Cardiac muscle cell (in vitro differentiated cells and primary cell): ENCODE measurements at regions not wholly inside any gene's neighbourhood (a gene's known extent, or its start where the extent isn't known, plus 50 kb on each side); places are given as distances from the start of the nearest gene placed in this dataset.
A peak's percentile ranks its signal among the peaks of the same experiment; 100 is the strongest.

ENCODE experiments used
- DNase-seq, 2 donors: peaks; one replicate each; pipeline versions ENCODE4 v3.0.0 to v3.0.0-alpha.2; 2010 to 2017; ENCODE audit warnings: low read depth in 1 of 2, low spot score in 1 of 2
- H3K27ac ChIP-seq: fragments of 200-600 bp; sonication (generic); 2 replicates; pipeline ENCODE4 v1.5.1; 2016
- H3K27me3 ChIP-seq: fragments of 200-600 bp; sonication (generic); 2 replicates; pipeline ENCODE4 v1.6.0; 2016; ENCODE audit warnings: control low read depth
- H3K36me3 ChIP-seq: fragments of 200-600 bp; sonication (generic); 2 replicates; pipeline ENCODE4 v1.5.1; 2016; ENCODE audit warnings: control low read depth
- H3K4me1 ChIP-seq: fragments of 200-600 bp; sonication (generic); 2 replicates; pipeline ENCODE4 v1.8.1; 2017; ENCODE audit warnings: low read depth, mild to moderate bottlenecking, mixed run types
- H3K4me3 ChIP-seq: fragments of 200-600 bp; sonication (generic); 2 replicates; pipeline ENCODE4 v1.5.1; 2016; ENCODE audit warnings: mild to moderate bottlenecking
- H3K9me3 ChIP-seq: fragments of 200-600 bp; sonication (generic); 2 replicates; pipeline ENCODE4 v1.5.1; 2017; ENCODE audit warnings: low read depth, mild to moderate bottlenecking, control low read depth
- CTCF ChIP-seq: IDR thresholded peaks from 2 replicates; pipeline ENCODE4 v1.5.1; 2012; ENCODE audit warnings: low read depth, mild to moderate bottlenecking, low read length

DNA sequence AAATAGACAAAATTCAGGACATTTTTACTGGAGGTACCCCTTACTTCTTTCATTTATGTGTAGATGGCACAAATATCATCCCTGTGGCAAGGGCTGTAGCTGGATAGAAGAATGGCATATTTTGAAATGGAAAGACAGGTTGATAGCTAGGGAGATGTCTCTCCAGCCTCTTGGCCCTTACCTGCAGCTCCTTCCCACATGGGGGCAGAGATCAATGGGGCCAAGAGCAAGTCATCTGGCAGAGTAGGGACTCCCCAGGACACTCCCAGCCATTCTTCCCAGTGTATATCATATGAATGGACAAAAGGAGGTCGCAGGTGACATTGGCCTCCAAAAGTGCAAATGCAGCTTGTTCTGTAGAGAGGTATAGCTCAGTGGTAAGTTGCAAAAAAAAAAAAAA lies 192.2 kb upstream of the ATP5MC3 start:
- Histone ChIP-seq H3K4me1 (no peaks in the 10 kb centered on the region), H3K4me3 (no peak overlapping the region), H3K9me3 (no peaks in the 10 kb centered on the region), H3K36me3 (no peaks in the 10 kb centered on the region), H3K27ac (no peak overlapping the region), H3K27me3 (peaks cover 4% of the 10 kb centered on the region)
- no peak for DNase-seq
- TF ChIP-seq CTCF, result no peak

GRCh38 chr2:175372704-175373701 lies 191.5 kb upstream of the ATP5MC3 start:
- no peak overlapping the region for H3K27ac ChIP-seq
- H3K27me3 ChIP-seq, result peaks cover 4% of the 10 kb centered on the region
- no peaks in the 10 kb centered on the region for H3K9me3 ChIP-seq
- H3K36me3 ChIP-seq, result no peaks in the 10 kb centered on the region
- peak in 1 of 2 donors; percentile 3 for DNase-seq
- H3K4me3 ChIP-seq, result no peak overlapping the region
- no peaks in the 10 kb centered on the region for H3K4me1 ChIP-seq
- TF ChIP-seq CTCF, result no peak

- Histone ChIP-seq H3K36me3 (no peaks in the 10 kb centered on the region), H3K4me1 (no peaks in the 10 kb centered on the region), H3K4me3 (no peak overlapping the region), H3K27ac (no peak overlapping the region), H3K27me3 (peaks cover 8% of the 10 kb centered on the region), H3K9me3 (no peaks in the 10 kb centered on the region)
- TF ChIP-seq CTCF, result no peak
- no peak for DNase-seq
Observed at GRCh38 chr2:175371378-175371777, 189.9 kb upstream of the ATP5MC3 start.

DNA sequence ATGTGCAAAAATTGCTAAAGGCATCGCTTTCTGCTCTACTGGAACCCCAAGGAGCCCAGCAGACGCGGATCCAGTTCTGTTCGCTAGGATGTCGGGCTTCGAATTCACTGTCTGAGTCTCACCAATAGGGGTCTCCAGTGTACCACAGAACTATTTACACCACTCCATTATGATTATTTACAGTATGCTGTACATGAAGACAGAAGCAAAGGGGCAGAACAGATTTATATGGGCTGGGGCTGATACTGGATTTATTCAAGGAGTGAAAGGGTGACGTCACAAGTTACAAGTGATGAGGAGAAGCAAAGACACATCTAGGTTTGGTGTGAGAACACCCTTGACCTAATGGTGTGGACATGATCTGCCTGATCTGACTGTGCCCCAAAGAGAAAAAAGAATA lies 185.3 kb upstream of the ATP5MC3 start:
- H3K4me3 ChIP-seq, result no peak overlapping the region
- no peaks in the 10 kb centered on the region for H3K36me3 ChIP-seq
- TF ChIP-seq CTCF, result peak; percentile 82
- peaks cover 8% of the 10 kb centered on the region for H3K4me1 ChIP-seq
- DNase-seq, result peak; percentile 58 to 67
- no peak overlapping the region for H3K27ac ChIP-seq
- no peaks in the 10 kb centered on the region for H3K9me3 ChIP-seq
- peaks cover 24% of the 10 kb centered on the region for H3K27me3 ChIP-seq

DNA sequence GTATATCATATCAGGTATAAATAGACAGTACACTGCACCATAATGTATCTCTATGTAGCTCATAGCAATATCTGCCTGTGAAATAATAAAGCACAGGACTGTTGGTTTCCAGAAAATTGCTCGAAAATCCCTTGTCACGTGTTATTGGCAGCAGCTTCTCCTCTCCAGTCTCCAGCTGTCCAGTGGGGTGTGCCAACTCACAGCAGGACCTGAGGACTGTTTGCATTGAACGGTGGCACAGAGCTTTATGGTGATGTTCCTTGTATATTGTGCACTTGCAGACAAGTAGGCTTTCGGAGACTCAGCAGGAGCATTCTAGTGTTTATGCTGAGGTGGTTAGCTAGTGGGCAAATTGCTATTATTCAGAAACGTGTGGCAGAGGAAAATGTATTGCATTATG lies 182.2 kb upstream of the ATP5MC3 start:
- H3K9me3 ChIP-seq, result no peaks in the 10 kb centered on the region
- H3K27ac ChIP-seq, result no peak overlapping the region
- no peaks in the 10 kb centered on the region for H3K36me3 ChIP-seq
- peaks cover 8% of the 10 kb centered on the region for H3K4me1 ChIP-seq
- DNase-seq, result no peak
- TF ChIP-seq CTCF, result no peak
- no peak overlapping the region for H3K4me3 ChIP-seq
- H3K27me3 ChIP-seq, result peaks cover 32% of the 10 kb centered on the region
